Neural cell (in vitro differentiated cells): ENCODE measurements at regions not wholly inside any gene's neighbourhood (a gene's known extent, or its start where the extent isn't known, plus 50 kb on each side); places are given as distances from the start of the nearest gene placed in this dataset.

Experiments
- H2AFZ ChIP-seq: fragments of 200-600, 300-800 bp; sonication (generic), shearing (Covaris generic); 2 replicates; pipeline ENCODE4 v1.6.0; 2014; ENCODE audit warnings: low read depth, mild to moderate bottlenecking, antibody characterized with exemption, low read length, moderate library complexity
- H3F3A ChIP-seq: fragments of 200-600 bp; shearing (Covaris generic); 2 replicates; pipeline ENCODE4 v1.6.1; 2016; ENCODE audit warnings: mild to moderate bottlenecking, moderate library complexity, mixed read lengths, antibody characterized with exemption, low read length; ENCODE audit not compliant: insufficient read depth, poor library complexity, severe bottlenecking
- H3K27ac ChIP-seq: fragments of 200-600, 300-800 bp; sonication (generic), shearing (Covaris generic); 2 replicates; pipeline ENCODE4 v1.5.1; 2014; ENCODE audit warnings: mild to moderate bottlenecking, low read length, moderate library complexity
- H3K27me3 ChIP-seq: fragments of 300-800, 200-600 bp; sonication (generic), shearing (Covaris generic); 2 replicates; pipeline ENCODE4 v1.6.0; 2014; ENCODE audit warnings: mild to moderate bottlenecking, low read depth, low read length, moderate library complexity; ENCODE audit not compliant: insufficient read depth
- H3K36me3 ChIP-seq: fragments of 300-800, 200-600 bp; sonication (generic), shearing (Covaris generic); 2 replicates; pipeline ENCODE4 v1.5.1; 2014; ENCODE audit warnings: mild to moderate bottlenecking, antibody characterized with exemption, low read length, moderate library complexity; ENCODE audit not compliant: insufficient read depth
- H3K4me2 ChIP-seq: fragments of 300-800, 200-600 bp; sonication (generic), shearing (Covaris generic); 2 replicates; pipeline ENCODE4 v1.6.0; 2014; ENCODE audit warnings: mild to moderate bottlenecking, low read length
- H3K4me3 ChIP-seq: fragments of 300-800, 200-600 bp; sonication (generic), shearing (Covaris generic); 2 replicates; pipeline ENCODE4 v1.5.1; 2014; ENCODE audit warnings: mild to moderate bottlenecking, low read length, moderate library complexity
- H3K79me2 ChIP-seq: fragments of 200-600 bp; shearing (Covaris generic); replicated peaks from 2 replicates; pipeline ENCODE4 v1.6.0; 2014; ENCODE audit warnings: mild to moderate bottlenecking, low read length, moderate library complexity; ENCODE audit not compliant: insufficient read depth
- H3K9ac ChIP-seq: fragments of 300-800, 200-600 bp; sonication (generic), shearing (Covaris generic); 2 replicates; pipeline ENCODE4 v1.6.1; 2016; ENCODE audit warnings: mild to moderate bottlenecking, low read length, mixed read lengths
- H3K9me2 ChIP-seq: fragments of 200-600 bp; shearing (Covaris generic); 2 replicates; pipeline ENCODE4 v1.6.1; 2016; ENCODE audit warnings: mild to moderate bottlenecking, low read length, mixed read lengths; ENCODE audit not compliant: insufficient read depth
- H3K9me3 ChIP-seq: fragments of 200-600, 300-800 bp; sonication (generic), shearing (Covaris generic); 2 replicates; pipeline ENCODE4 v1.6.1; 2016; ENCODE audit warnings: mild to moderate bottlenecking, mixed run types, low read length, moderate library complexity, mixed read lengths
- H4K20me1 ChIP-seq: fragments of 200-600 bp; shearing (Covaris generic); 2 replicates; pipeline ENCODE4 v1.6.1; 2016; ENCODE audit warnings: mild to moderate bottlenecking, mixed run types; ENCODE audit not compliant: insufficient read depth
- EP300 ChIP-seq: fragments of 450-650 bp; conservative IDR thresholded peaks from 2 replicates; pipeline ENCODE4 v1.6.1; 2014; ENCODE audit warnings: antibody characterized with exemption, mild to moderate bottlenecking, moderate library complexity; ENCODE audit not compliant: poor library complexity, severe bottlenecking
- EZH2 ChIP-seq: fragments of 200-600, 300-800 bp; shearing (Covaris generic), sonication (generic); IDR thresholded peaks from 2 replicates; pipeline ENCODE4 v1.6.1; 2014; ENCODE audit warnings: antibody characterized with exemption, low read length, borderline replicate concordance, mild to moderate bottlenecking; ENCODE audit not compliant: insufficient read depth, poor library complexity, severe bottlenecking
- MXI1 ChIP-seq: fragments of 450-650 bp; conservative IDR thresholded peaks from 2 replicates; pipeline ENCODE4 v1.6.1; 2014; ENCODE audit warnings: antibody characterized with exemption, mild to moderate bottlenecking; ENCODE audit not compliant: poor library complexity, severe bottlenecking
- POLR2AphosphoS5 ChIP-seq: IDR thresholded peaks from 2 replicates; pipeline ENCODE4 v1.6.1; 2012
- RAD21 ChIP-seq: fragments of 450-650 bp; conservative IDR thresholded peaks from 2 replicates; pipeline ENCODE4 v1.6.1; 2014; ENCODE audit warnings: antibody characterized with exemption, mild to moderate bottlenecking, moderate library complexity
- REST ChIP-seq: IDR thresholded peaks from 2 replicates; pipeline ENCODE4 v1.6.1; 2012; ENCODE audit warnings: borderline replicate concordance
- SMC3 ChIP-seq: fragments of 450-650 bp; conservative IDR thresholded peaks from 2 replicates; pipeline ENCODE4 v1.6.1; 2014; ENCODE audit warnings: antibody characterized with exemption, mild to moderate bottlenecking, moderate library complexity; ENCODE audit not compliant: poor library complexity
- TAF1 ChIP-seq: IDR thresholded peaks from 2 replicates; pipeline ENCODE4 v1.6.1; 2012; ENCODE audit warnings: low read depth
- TF ChIP-seq, protein P1 (sequence below): fragments of 450-650 bp; IDR thresholded peaks from 2 replicates; pipeline ENCODE4 v1.5.1; 2014; ENCODE audit warnings: antibody characterized with exemption, mild to moderate bottlenecking, moderate library complexity; ENCODE audit not compliant: poor library complexity, severe bottlenecking

DNA sequence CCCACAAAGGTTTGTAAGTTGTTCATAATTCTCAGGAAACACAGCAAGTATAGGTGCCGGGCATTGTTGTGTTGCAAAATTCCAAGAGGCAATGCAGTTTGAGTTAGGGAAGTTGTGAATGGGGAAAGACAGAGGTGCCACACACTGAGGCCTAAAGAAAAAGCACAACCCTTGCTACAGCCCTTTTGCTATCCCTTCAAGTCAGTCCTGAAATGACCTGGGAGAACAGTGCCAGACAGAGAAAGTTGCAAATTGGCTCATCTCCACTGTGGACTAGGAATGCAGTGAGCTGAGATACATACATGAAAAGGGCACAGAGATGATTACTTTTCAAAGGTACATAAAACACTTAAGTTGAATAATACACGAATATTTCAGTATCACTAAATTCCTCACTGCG, 213.3 kb upstream of the TMTC1 start:
- Histone ChIP-seq H4K20me1 (no peaks in the 10 kb centered on the region), H3K36me3 (no peaks in the 10 kb centered on the region), H3K9me3 (no peaks in the 10 kb centered on the region), H3K27ac (no peak overlapping the region), H3F3A (no peaks in the 10 kb centered on the region), H3K9me2 (no peaks in the 10 kb centered on the region), H3K4me3 (no peak overlapping the region), H3K27me3 (no peaks in the 10 kb centered on the region), H3K4me2 (no peak overlapping the region), H3K9ac (no peak overlapping the region), H2AFZ (no peak overlapping the region), H3K79me2 (no peaks in the 10 kb centered on the region)
- TF ChIP-seq, protein P1, sequence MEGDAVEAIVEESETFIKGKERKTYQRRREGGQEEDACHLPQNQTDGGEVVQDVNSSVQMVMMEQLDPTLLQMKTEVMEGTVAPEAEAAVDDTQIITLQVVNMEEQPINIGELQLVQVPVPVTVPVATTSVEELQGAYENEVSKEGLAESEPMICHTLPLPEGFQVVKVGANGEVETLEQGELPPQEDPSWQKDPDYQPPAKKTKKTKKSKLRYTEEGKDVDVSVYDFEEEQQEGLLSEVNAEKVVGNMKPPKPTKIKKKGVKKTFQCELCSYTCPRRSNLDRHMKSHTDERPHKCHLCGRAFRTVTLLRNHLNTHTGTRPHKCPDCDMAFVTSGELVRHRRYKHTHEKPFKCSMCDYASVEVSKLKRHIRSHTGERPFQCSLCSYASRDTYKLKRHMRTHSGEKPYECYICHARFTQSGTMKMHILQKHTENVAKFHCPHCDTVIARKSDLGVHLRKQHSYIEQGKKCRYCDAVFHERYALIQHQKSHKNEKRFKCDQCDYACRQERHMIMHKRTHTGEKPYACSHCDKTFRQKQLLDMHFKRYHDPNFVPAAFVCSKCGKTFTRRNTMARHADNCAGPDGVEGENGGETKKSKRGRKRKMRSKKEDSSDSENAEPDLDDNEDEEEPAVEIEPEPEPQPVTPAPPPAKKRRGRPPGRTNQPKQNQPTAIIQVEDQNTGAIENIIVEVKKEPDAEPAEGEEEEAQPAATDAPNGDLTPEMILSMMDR = no peak
- TF ChIP-seq POLR2AphosphoS5 (no peak), EZH2 (no peak), SMC3 (no peak), EP300 (no peak), TAF1 (no peak), REST (no peak), RAD21 (no peak), MXI1 (no peak)

DNA sequence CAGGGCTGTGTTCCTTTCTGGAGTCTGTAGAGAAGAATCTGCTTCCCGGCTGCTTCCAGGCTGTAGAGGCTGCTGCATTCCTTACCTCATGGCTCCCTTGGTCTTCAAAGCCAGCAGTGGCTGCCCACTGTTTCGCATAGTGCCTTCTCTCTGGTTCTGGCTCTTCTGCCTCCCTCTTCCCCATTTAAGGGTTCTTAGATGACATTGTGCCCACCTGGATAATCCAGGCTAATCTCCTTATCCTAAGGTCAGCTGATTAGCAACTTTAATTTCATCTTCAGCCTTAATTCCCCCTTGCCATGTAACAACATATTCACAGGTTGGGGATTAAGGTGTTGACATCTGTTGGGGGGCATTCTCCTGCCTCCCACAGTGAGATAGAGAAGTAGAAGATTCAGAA, 208.6 kb upstream of the TMTC1 start:
- Histone ChIP-seq H3K36me3 (no peaks in the 10 kb centered on the region), H3K4me3 (no peak overlapping the region), H3K9ac (no peak overlapping the region), H3K9me3 (no peaks in the 10 kb centered on the region), H3K9me2 (no peaks in the 10 kb centered on the region), H3F3A (no peaks in the 10 kb centered on the region), H3K27me3 (no peaks in the 10 kb centered on the region), H3K79me2 (no peaks in the 10 kb centered on the region), H4K20me1 (no peaks in the 10 kb centered on the region), H3K27ac (no peak overlapping the region), H2AFZ (no peak overlapping the region), H3K4me2 (no peak overlapping the region)
- TF ChIP-seq TAF1 (no peak), POLR2AphosphoS5 (no peak), EP300 (no peak), RAD21 (no peak), SMC3 (no peak), REST (no peak), MXI1 (no peak), EZH2 (no peak)
- TF ChIP-seq, protein P1 = no peak
